Fibroblast of the aortic adventitia (primary cell): ENCODE measurements at regions not wholly inside any gene's neighbourhood (a gene's known extent, or its start where the extent isn't known, plus 50 kb on each side); places are given as distances from the start of the nearest gene placed in this dataset.

Experiments used
- DNase-seq: peaks from one replicate; pipeline ENCODE4 v3.0.0-alpha.2; 2010; ENCODE audit warnings: low read depth
- H3K4me3 ChIP-seq: 2 replicates; pipeline ENCODE4 v1.5.1; 2011; ENCODE audit warnings: low read depth, mild to moderate bottlenecking, control low read depth, low read length, moderate library complexity
- TF ChIP-seq, protein P1 (sequence below): IDR thresholded peaks from 2 replicates; pipeline ENCODE4 v1.5.1; 2011; ENCODE audit warnings: mild to moderate bottlenecking, low read length, control low read depth, inconsistent platforms; ENCODE audit not compliant: insufficient read depth

DNA sequence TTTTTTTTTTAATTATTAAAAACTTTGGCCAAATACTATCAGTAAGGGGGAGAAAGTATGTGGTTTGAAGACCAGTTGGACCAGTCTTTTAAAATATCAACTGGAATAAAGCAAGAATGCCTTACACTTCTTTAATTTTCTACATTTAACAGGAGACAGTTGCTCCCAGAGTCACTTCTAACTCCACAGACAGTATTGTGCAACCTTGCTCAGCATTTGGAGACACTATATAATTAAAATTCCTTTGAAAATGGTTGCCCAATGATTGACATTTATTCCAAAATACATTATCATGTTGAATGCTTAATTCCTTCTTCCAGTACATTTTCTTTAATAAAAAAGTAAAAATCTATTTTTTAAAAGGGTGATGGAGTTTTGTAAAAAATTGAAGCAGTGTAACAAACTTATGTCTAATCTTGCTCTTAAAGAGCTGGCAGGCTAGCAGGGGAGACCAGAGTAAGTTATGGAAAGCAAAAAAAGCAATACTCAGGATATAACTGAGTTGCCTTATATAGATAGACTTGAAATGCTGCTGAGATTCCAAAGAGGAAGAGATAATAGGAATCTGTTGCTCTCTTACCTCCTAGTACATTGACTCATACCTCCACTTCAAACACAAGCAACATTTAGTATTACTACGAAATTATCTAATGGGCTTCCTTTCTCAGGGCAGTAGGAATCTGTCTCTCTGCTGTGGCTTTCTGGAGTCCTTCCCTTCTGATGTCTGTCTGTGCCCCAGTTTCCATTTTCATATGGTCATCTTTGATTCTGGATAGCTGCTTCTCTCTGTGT, 69.7 kb upstream of the RGL1 start:
- peak; percentile 32 for DNase-seq
- TF ChIP-seq, protein P1, sequence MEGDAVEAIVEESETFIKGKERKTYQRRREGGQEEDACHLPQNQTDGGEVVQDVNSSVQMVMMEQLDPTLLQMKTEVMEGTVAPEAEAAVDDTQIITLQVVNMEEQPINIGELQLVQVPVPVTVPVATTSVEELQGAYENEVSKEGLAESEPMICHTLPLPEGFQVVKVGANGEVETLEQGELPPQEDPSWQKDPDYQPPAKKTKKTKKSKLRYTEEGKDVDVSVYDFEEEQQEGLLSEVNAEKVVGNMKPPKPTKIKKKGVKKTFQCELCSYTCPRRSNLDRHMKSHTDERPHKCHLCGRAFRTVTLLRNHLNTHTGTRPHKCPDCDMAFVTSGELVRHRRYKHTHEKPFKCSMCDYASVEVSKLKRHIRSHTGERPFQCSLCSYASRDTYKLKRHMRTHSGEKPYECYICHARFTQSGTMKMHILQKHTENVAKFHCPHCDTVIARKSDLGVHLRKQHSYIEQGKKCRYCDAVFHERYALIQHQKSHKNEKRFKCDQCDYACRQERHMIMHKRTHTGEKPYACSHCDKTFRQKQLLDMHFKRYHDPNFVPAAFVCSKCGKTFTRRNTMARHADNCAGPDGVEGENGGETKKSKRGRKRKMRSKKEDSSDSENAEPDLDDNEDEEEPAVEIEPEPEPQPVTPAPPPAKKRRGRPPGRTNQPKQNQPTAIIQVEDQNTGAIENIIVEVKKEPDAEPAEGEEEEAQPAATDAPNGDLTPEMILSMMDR: no peak
- no peak overlapping the region for H3K4me3 ChIP-seq

DNA sequence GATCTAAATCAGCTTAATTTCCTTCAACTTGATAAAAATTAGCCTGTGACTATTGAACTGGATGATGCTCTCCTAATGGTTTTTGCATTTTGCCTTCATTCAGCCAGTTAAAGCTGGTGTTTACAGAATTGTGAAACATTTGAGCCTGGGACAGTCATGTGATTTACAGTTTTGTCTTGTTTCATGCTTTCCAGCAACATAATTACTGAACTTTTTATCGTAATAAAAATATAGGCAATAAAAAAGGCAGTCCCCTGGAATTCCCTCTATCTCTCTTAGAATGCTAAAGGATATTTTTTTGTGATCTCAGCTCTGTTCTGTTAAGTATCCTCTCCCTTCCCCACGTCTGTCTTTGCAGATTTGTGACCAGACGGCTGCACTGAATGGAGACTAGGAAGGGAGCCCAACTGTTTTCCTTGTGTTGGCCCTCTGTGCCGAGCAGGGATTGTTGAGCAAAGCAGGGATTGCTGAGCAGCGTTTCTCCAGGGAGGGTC, 70.3 kb upstream of the RGL1 start:
- peak overlapping the region; percentile 2 for H3K4me3 ChIP-seq
- peak; percentile 78 for DNase-seq
- TF ChIP-seq, protein P1: no peak

DNA sequence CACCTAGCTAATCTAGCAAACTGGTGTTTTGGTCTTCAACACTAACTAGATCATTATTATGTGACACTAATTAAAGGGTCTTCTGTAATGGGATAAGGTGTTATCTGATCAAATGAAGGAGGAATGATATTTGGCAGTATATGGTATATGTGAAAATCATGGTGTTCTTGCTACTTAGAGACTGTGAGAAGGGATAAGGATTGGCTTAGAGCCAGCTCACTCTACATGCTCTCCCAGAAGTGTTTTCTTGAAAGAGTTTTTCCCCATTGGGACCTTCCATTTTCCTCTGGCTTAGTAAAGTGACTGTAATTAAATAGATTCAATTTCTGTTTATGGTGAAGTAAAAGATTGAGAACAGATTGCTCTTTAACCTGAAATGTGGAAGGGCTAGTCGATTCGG, 71.2 kb upstream of the RGL1 start:
- H3K4me3 ChIP-seq: no peak overlapping the region
- TF ChIP-seq, protein P1: no peak
- peak; percentile 29 for DNase-seq

DNA sequence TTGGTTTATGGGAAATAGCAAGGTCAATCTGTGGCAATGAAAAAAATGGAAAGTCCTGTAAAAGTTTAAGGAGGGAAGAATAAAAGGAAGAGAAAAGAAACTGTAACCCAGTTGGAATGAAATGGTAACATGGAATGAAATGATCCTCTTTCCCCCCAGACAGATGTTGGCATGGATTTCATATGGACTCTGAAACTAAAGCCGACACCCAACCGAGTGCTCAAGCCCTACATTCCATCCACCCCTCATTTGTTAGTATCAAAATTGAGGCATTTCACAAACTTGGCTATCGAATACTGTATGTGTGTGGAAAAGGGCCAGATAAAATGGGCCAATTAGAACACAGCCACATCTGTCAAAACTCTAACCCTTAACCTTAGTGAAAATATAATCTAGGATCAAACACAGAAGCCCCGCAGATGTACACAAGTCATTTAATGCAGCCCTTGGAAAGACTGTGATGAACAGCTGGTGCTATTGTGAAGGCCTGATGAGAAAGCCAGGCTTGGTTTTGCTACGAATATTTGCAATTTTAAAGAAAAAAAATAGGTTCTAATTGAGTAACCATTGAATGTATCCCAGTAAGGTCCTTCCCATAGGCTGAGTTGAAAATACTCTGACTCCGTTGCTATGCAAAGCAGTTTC, 72.6 kb upstream of the RGL1 start:
- no peak overlapping the region for H3K4me3 ChIP-seq
- TF ChIP-seq, protein P1: no peak
- peak; percentile 59 for DNase-seq

DNA sequence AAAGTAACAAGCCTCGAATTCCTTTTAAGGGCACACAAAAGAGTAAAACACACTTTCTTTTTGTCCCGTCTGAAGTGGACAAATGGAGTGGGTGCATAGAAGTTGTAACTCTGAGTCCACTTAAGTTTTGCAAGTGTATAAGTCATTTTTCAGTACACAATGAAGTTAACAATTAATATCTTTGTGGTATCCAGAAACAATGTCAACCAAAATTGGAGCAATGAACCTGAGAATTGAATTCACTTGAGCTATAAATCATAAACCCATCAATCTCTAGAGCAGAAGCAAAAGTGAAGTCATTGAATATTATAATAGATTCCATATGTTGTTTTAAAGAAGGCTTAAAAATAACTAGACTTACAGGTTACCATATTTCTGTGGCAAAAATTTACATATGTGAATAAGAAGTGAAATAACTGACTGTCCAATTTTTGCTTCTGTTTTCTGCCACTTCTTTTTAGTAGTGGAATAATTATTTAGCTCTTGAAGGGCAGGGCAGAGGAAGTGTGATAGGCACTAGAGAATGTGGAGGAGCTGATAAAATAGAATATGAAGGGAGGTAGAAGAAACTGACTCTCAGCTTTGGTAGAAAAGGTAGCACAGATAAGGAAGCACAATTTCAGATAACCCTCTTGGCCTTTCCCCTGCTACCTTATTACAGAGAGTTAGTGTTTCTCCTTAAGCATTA, 73.9 kb upstream of the RGL1 start:
- TF ChIP-seq, protein P1: no peak
- DNase-seq: no peak
- no peak overlapping the region for H3K4me3 ChIP-seq

DNA sequence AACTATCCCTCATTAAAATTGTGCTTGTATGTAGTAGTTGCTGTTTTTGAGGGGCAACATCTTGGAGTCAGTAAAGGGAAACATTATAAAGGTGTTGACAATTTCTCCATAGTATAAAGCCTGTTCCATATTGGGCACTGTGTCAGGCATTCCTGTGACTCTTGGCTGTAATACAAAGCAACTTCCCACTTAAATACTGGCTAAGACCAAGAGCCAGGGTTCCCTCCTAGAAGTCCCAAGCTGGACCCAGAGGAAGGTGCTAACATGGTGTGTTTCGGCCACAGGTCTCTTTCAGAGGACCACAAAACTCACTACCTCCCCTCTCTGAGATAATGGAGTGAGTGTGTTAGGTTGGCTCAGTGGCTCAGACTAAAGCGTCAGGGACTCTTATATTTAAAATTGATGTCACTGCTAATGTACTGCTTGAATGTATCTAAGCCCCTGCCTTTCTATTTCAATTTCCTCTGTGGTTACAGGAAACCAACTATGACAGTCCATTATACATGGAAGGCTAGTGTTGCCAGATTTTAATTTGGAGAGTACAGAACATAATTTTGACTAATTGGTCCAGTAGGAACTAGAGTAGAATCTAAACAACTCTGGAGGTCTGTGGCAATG, 74.7 kb upstream of the RGL1 start:
- H3K4me3 ChIP-seq: no peak overlapping the region
- DNase-seq: no peak
- TF ChIP-seq, protein P1: no peak
